SK-N-SH treated with all-trans-retinoic acid at 6 μM for 48 hours (cell line): ENCODE measurements at regions not wholly inside any gene's neighbourhood (a gene's known extent, or its start where the extent isn't known, plus 50 kb on each side); places are given as distances from the start of the nearest gene placed in this dataset.

Experiments
- ATAC-seq: fragments of 200-7000 bp; cut with Tn5 transposase; 3 replicates; pipeline ENCODE4 v1.9.1; 2020; ENCODE audit warnings: mild to moderate bottlenecking, moderate library complexity
- ARNTL ChIP-seq: fragments of 450-650 bp; formaldehyde crosslinking; IDR thresholded peaks from 2 replicates; pipeline ENCODE4 v1.5.0; 2020; ENCODE audit warnings: low read depth, mild to moderate bottlenecking, moderate library complexity, borderline replicate concordance
- BACH2 ChIP-seq: fragments of 250-450 bp; sonication (Bioruptor Pico); IDR thresholded peaks from 2 replicates; pipeline ENCODE4 v1.9.0; 2021; ENCODE audit warnings: mild to moderate bottlenecking, borderline replicate concordance
- CREB5 ChIP-seq: fragments of 250-450 bp; sonication (Bioruptor Pico); IDR thresholded peaks from 2 replicates; pipeline ENCODE4 v1.5.1; 2020; ENCODE audit warnings: low read depth, mild to moderate bottlenecking, moderate library complexity
- CSDC2 ChIP-seq: fragments of 250-450 bp; sonication (Bioruptor Pico); IDR thresholded peaks from 2 replicates; pipeline ENCODE4 v1.5.0; 2020; ENCODE audit warnings: mild to moderate bottlenecking, moderate library complexity
- CSRNP3 ChIP-seq: fragments of 250-450 bp; sonication (Bioruptor Pico); IDR thresholded peaks from 2 replicates; pipeline ENCODE4 v1.5.1; 2021; ENCODE audit warnings: mild to moderate bottlenecking, moderate library complexity
- ESRRG ChIP-seq: fragments of 250-450 bp; sonication (Bioruptor Pico); IDR thresholded peaks from 2 replicates; pipeline ENCODE4 v1.6.1; 2021; ENCODE audit warnings: mild to moderate bottlenecking
- GLIS3 ChIP-seq: fragments of 250-450 bp; sonication (Bioruptor Pico); IDR thresholded peaks from 2 replicates; pipeline ENCODE4 v1.5.0; 2020; ENCODE audit warnings: mild to moderate bottlenecking, moderate library complexity
- ISL1 ChIP-seq: fragments of 250-450 bp; sonication (Bioruptor Pico); IDR thresholded peaks from 2 replicates; pipeline ENCODE4 v2.1.2; 2022; ENCODE audit warnings: mild to moderate bottlenecking, moderate library complexity
- OSR1 ChIP-seq: fragments of 250-450 bp; sonication (Bioruptor Pico); IDR thresholded peaks from 2 replicates; pipeline ENCODE4 v1.8.0; 2022; ENCODE audit warnings: moderate library complexity, mild to moderate bottlenecking, inconsistent platforms
- PATZ1 ChIP-seq: fragments of 250-450 bp; sonication (Bioruptor Pico); IDR thresholded peaks from 2 replicates; pipeline ENCODE4 v1.8.0; 2020; ENCODE audit warnings: mild to moderate bottlenecking, moderate library complexity, borderline replicate concordance
- POU6F1 ChIP-seq: fragments of 250-450 bp; sonication (Bioruptor Pico); IDR thresholded peaks from 2 replicates; pipeline ENCODE4 v1.8.0; 2021; ENCODE audit warnings: low read depth, mild to moderate bottlenecking, moderate library complexity, borderline replicate concordance
- PPARA ChIP-seq: fragments of 250-450 bp; sonication (Bioruptor Pico); IDR thresholded peaks from 2 replicates; pipeline ENCODE4 v1.5.0; 2020; ENCODE audit warnings: mild to moderate bottlenecking, borderline replicate concordance
- RARB ChIP-seq: fragments of 250-450 bp; sonication (Bioruptor Pico); IDR thresholded peaks from 2 replicates; pipeline ENCODE4 v1.8.0; 2021; ENCODE audit warnings: mild to moderate bottlenecking, moderate library complexity
- SNAI2 ChIP-seq: fragments of 250-450 bp; sonication (Bioruptor Pico); IDR thresholded peaks from 2 replicates; pipeline ENCODE4 v1.5.0; 2020; ENCODE audit warnings: mild to moderate bottlenecking, moderate library complexity
- TCF4 ChIP-seq: fragments of 250-450 bp; sonication (Bioruptor Pico); IDR thresholded peaks from 2 replicates; pipeline ENCODE4 v1.8.0; 2021; ENCODE audit warnings: mild to moderate bottlenecking, moderate library complexity, borderline replicate concordance
- TOX ChIP-seq: fragments of 250-450 bp; sonication (Bioruptor Pico); IDR thresholded peaks from 2 replicates; pipeline ENCODE4 v1.8.0; 2021; ENCODE audit warnings: mild to moderate bottlenecking, moderate library complexity, borderline replicate concordance
- TSHZ2 ChIP-seq: fragments of 250-450 bp; sonication (Bioruptor Pico); IDR thresholded peaks from 2 replicates; pipeline ENCODE4 v1.5.0; 2020; ENCODE audit warnings: mild to moderate bottlenecking, moderate library complexity
- ZC3H10 ChIP-seq: fragments of 250-450 bp; sonication (Bioruptor Pico); IDR thresholded peaks from 2 replicates; pipeline ENCODE4 v1.5.1; 2021; ENCODE audit warnings: mild to moderate bottlenecking, moderate library complexity
- ZNF565 ChIP-seq: fragments of 450-650 bp; formaldehyde crosslinking; conservative IDR thresholded peaks from 2 replicates; pipeline ENCODE4 v1.5.0; 2020; ENCODE audit warnings: low read depth, mild to moderate bottlenecking, moderate library complexity
- ZNF70 ChIP-seq: fragments of 450-650 bp; formaldehyde crosslinking; IDR thresholded peaks from 2 replicates; pipeline ENCODE4 v1.5.0; 2020; ENCODE audit warnings: mild to moderate bottlenecking, moderate library complexity
- ZNF8 ChIP-seq: fragments of 450-650 bp; formaldehyde crosslinking; IDR thresholded peaks from 2 replicates; pipeline ENCODE4 v1.5.0; 2020; ENCODE audit warnings: mild to moderate bottlenecking, moderate library complexity

- TF ChIP-seq BACH2 (CRISPR knock-in tag) (no peak), RARB (CRISPR knock-in tag) (no peak), GLIS3 (CRISPR knock-in tag) (no peak), ZNF70 (no peak), OSR1 (CRISPR knock-in tag) (no peak), POU6F1 (CRISPR knock-in tag) (no peak), ESRRG (no peak), ZNF8 (CRISPR knock-in tag) (no peak), TOX (no peak), ISL1 (CRISPR knock-in tag) (no peak), CREB5 (CRISPR knock-in tag) (no peak), ARNTL (CRISPR knock-in tag) (no peak), PATZ1 (CRISPR knock-in tag) (no peak), CSRNP3 (CRISPR knock-in tag) (no peak), ZC3H10 (CRISPR knock-in tag) (no peak), TSHZ2 (CRISPR knock-in tag) (no peak), ZNF565 (CRISPR knock-in tag) (no peak)
- TF ChIP-seq, all 23 proteins: peak for 0
- ATAC-seq: peak; percentile 43; the same call in 2 of the 3 replicates
Measured at GRCh38 chr2:196337208-196337953, 166.0 kb upstream of the STK17B start.

GRCh38 chr2:196338440-196338839 lies 167.1 kb upstream of the STK17B start:
- no peak for ATAC-seq
- TF ChIP-seq TOX (no peak), PPARA (CRISPR knock-in tag) (no peak), GLIS3 (CRISPR knock-in tag) (no peak), ARNTL (CRISPR knock-in tag) (no peak), CREB5 (CRISPR knock-in tag) (no peak), ZNF565 (CRISPR knock-in tag) (no peak), ZNF70 (no peak), ISL1 (CRISPR knock-in tag) (no peak), CSDC2 (CRISPR knock-in tag) (no peak), TCF4 (no peak), TSHZ2 (CRISPR knock-in tag) (no peak), OSR1 (CRISPR knock-in tag) (no peak), RARB (CRISPR knock-in tag) (no peak), SNAI2 (CRISPR knock-in tag) (no peak), ZNF8 (CRISPR knock-in tag) (no peak), BACH2 (CRISPR knock-in tag) (no peak), CSRNP3 (CRISPR knock-in tag) (no peak)
